Brain microvascular endothelial cell (primary cell): ENCODE measurements at regions not wholly inside any gene's neighbourhood (a gene's known extent, or its start where the extent isn't known, plus 50 kb on each side); places are given as distances from the start of the nearest gene placed in this dataset.

ENCODE experiments used
- DNase-seq: peaks from one replicate; pipeline ENCODE4 v3.0.0-alpha.2; 2020
- H3K27ac ChIP-seq: fragments of 250-450 bp; sonication (Bioruptor Pico); 2 replicates; pipeline ENCODE4 v1.5.1; 2020; ENCODE audit warnings: mild to moderate bottlenecking, moderate library complexity
- H3K27me3 ChIP-seq: fragments of 250-450 bp; sonication (Bioruptor Pico); replicated peaks from 2 replicates; pipeline ENCODE4 v1.5.1; 2020; ENCODE audit warnings: mild to moderate bottlenecking
- H3K36me3 ChIP-seq: fragments of 250-450 bp; sonication (Bioruptor Pico); replicated peaks from 2 replicates; pipeline ENCODE4 v1.5.1; 2020; ENCODE audit warnings: mild to moderate bottlenecking
- H3K4me3 ChIP-seq: 2 replicates; pipeline ENCODE4 v1.5.1; 2011; ENCODE audit warnings: low read depth, mild to moderate bottlenecking, control low read depth, low read length, moderate library complexity
- in situ Hi-C: cut with HindIII; loops from 2 replicates; pipeline ENCODE4 v1.10.0; 2017; ENCODE audit warnings: low sequenced_read_pairs, low pct_ligation_motif_present
- TF ChIP-seq, protein P1 (sequence below): IDR thresholded peaks from 2 replicates; pipeline ENCODE4 v1.5.1; 2011; ENCODE audit warnings: low read depth, mild to moderate bottlenecking, moderate library complexity, low read length, control low read depth, inconsistent platforms; ENCODE audit errors: missing control alignments

DNA sequence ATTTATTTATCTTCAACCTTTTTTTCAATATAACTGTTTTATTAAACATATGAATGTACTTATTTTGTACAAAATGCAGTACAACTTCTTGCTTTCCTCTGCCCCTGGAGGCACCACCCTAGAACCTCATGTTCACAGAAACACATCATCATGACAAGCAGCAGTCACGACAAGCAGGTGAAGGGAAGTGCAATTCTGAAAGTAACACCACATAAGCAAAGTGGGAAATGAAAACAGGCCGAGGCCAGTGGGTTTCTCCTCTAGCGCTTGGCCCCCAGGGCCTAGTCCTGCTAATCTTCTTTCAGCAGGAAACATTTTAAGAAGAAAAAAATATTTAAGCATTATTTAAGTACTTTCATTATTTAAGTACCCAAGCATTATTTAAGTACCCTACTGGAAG is 598.1 kb downstream of the SH2D4B start:
- Histone ChIP-seq H3K36me3 (no peaks in the 10 kb centered on the region), H3K27me3 (no peaks in the 10 kb centered on the region), H3K27ac (no peak overlapping the region), H3K4me3 (no peak overlapping the region)
- TF ChIP-seq, protein P1, sequence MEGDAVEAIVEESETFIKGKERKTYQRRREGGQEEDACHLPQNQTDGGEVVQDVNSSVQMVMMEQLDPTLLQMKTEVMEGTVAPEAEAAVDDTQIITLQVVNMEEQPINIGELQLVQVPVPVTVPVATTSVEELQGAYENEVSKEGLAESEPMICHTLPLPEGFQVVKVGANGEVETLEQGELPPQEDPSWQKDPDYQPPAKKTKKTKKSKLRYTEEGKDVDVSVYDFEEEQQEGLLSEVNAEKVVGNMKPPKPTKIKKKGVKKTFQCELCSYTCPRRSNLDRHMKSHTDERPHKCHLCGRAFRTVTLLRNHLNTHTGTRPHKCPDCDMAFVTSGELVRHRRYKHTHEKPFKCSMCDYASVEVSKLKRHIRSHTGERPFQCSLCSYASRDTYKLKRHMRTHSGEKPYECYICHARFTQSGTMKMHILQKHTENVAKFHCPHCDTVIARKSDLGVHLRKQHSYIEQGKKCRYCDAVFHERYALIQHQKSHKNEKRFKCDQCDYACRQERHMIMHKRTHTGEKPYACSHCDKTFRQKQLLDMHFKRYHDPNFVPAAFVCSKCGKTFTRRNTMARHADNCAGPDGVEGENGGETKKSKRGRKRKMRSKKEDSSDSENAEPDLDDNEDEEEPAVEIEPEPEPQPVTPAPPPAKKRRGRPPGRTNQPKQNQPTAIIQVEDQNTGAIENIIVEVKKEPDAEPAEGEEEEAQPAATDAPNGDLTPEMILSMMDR = no peak
- in situ Hi-C loops = no loop called here
- no peak for DNase-seq

DNA sequence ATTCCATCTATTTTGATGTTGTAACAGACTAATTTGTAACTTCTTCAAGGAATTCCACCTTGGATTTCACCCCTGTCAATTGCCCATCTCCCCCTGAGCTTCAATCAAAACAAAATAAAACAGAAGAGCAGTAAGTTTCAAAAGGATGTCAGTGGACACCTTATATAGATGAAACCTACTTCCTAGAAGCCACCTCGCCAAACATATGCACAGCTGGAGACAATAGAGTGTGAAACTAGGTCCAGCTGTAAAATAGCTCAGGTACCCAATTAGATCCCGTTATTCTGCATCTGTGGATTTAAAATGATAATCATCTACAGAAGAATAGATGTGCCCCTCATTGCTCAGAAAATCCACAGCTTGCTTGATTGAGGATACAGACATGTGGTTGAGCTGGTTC is 598.6 kb downstream of the SH2D4B start:
- Histone ChIP-seq H3K4me3 (no peak overlapping the region), H3K36me3 (no peaks in the 10 kb centered on the region), H3K27ac (no peak overlapping the region), H3K27me3 (no peaks in the 10 kb centered on the region)
- TF ChIP-seq, protein P1 = no peak
- in situ Hi-C loops = no loop called here
- DNase-seq = no peak

DNA sequence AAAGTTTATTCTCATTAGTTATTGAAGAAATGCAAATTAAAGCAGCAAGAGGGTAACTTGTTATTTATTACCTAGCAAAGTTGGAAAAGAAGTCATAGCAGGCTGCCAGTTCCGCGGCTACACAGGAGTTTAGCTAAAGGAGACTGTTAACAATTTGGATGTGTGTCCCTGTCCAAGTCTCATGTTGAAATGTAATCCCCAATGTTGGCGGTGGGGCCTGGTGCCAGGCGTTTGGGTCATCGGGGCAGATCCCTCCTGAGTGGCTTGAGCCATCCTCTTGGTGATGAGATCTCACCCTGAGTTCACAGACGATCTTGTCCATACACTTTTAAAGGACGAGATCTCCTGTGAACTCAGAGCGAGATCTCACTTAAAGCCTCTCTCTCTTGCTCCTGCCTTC is 608.3 kb downstream of the SH2D4B start:
- Histone ChIP-seq H3K4me3 (no peak overlapping the region), H3K27ac (no peak overlapping the region), H3K27me3 (no peaks in the 10 kb centered on the region), H3K36me3 (no peaks in the 10 kb centered on the region)
- in situ Hi-C loops = no loop called here
- DNase-seq = no peak
- TF ChIP-seq, protein P1 = no peak

DNA sequence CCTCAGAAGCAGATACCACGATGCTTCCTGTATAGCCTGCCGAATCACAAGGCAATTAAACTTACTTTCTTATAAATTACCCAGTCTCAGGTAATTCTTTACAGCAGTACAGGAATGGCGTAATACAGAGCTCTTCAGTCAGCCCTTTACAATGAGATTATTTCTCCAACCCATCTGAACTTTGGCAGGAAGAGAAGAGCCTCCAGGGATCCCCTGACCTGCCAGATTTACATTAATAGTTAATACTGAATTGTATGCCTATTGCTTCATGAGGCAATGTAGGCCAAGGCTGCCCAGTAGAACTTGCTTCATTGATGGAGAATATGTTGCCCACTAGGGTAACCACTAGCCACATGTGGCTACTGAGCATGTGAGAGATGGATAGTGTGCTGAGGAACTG is 608.7 kb downstream of the SH2D4B start:
- no peaks in the 10 kb centered on the region for H3K36me3 ChIP-seq
- in situ Hi-C loops = no loop called here
- DNase-seq = no peak
- H3K27me3 ChIP-seq = no peaks in the 10 kb centered on the region
- TF ChIP-seq, protein P1 = no peak
- H3K4me3 ChIP-seq = no peak overlapping the region
- H3K27ac ChIP-seq = no peak overlapping the region

DNA sequence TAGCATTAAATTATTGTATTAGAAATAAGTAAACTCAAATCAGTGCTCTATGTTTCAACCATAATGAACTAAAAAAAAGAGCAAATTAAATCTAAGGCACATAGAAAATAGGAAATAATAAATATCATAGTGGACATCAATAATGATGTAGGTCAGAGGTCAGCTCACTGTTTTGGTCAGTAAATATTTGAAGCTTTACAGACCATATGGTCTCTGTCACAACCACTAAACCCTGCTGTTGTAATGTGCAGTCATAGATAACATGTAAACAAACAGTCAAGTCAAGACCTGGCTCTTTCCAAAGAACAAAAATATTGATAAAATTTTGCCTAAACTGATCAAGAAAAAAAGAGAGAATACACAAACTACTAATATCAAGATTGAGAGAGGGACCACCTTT is 615.0 kb downstream of the SH2D4B start:
- in situ Hi-C loops = no loop called here
- TF ChIP-seq, protein P1 = no peak

DNA sequence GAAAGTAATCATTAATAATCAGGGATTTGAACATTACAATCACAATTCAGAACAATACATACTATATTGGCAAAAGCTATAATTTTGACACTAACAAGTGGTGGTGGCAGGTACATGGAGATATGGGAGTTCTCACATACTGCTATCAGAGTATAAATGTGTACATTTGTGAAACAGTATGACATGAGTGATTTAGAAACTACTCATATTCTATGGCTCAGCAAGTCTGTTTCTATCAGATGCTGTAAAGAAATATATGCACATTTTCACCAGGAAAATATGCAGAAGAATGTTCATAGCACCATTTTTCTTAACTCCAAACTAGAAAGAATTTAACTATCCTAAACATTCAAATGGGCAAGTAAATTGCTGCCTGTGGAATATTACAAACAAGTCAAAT is 620.0 kb downstream of the SH2D4B start:
- H3K4me3 ChIP-seq = no peak overlapping the region
- H3K36me3 ChIP-seq = no peaks in the 10 kb centered on the region
- TF ChIP-seq, protein P1 = no peak
- in situ Hi-C loops = no loop called here
- H3K27ac ChIP-seq = no peak overlapping the region
- DNase-seq = no peak
- H3K27me3 ChIP-seq = no peaks in the 10 kb centered on the region

More for the DNA sequence above, 615.0 kb downstream of the SH2D4B start:
- Histone ChIP-seq H3K36me3 (no peaks in the 10 kb centered on the region), H3K27ac (no peak overlapping the region), H3K4me3 (no peak overlapping the region), H3K27me3 (no peaks in the 10 kb centered on the region)
- DNase-seq = no peak
